Liver (tissue), 8 donors: ENCODE measurements at regions not wholly inside any gene's neighbourhood (a gene's known extent, or its start where the extent isn't known, plus 50 kb on each side); places are given as distances from the start of the nearest gene placed in this dataset.

Source experiments
- DNase-seq: peaks from one replicate; pipeline ENCODE4 v3.0.0-alpha.2; 2017; ENCODE audit warnings: low spot score
- H3K27ac ChIP-seq, 2 donors: one replicate each; pipeline ENCODE4 v1.7.0; 2013; ENCODE audit warnings: inconsistent platforms in 2 of 2, low read length in 2 of 2, control low read depth in 1 of 2, low read depth in 1 of 2, mild to moderate bottlenecking in 1 of 2
- H3K27me3 ChIP-seq, 4 donors: one replicate each; pipeline versions ENCODE4 v1.6.1 to v1.7.0; 2013; ENCODE audit warnings: low read length in 3 of 4, inconsistent platforms in 1 of 4, mild to moderate bottlenecking in 1 of 4, moderate library complexity in 1 of 4; ENCODE audit not compliant: control insufficient read depth in 4 of 4, insufficient read depth in 4 of 4
- H3K36me3 ChIP-seq, 4 donors: one replicate each; pipeline versions ENCODE4 v1.6.1 to v1.7.0; 2013; ENCODE audit warnings: low read length in 3 of 4, mild to moderate bottlenecking in 3 of 4, low read depth in 1 of 4, moderate library complexity in 1 of 4; ENCODE audit not compliant: control insufficient read depth in 4 of 4, insufficient read depth in 3 of 4
- H3K4me1 ChIP-seq, 4 donors: one replicate each; pipeline versions ENCODE4 v1.6.1 to v1.7.0; 2013; ENCODE audit warnings: low read length in 3 of 4, mild to moderate bottlenecking in 3 of 4, moderate library complexity in 1 of 4; ENCODE audit not compliant: control insufficient read depth in 4 of 4, insufficient read depth in 4 of 4
- H3K4me3 ChIP-seq, 3 donors: one replicate each; pipeline versions ENCODE4 v1.6.1 to v1.7.0; 2013; ENCODE audit warnings: low read length in 3 of 3, control low read depth in 1 of 3, low read depth in 1 of 3, mild to moderate bottlenecking in 1 of 3
- H3K9ac ChIP-seq, 2 donors: one replicate each; pipeline ENCODE4 v1.7.0; 2013; ENCODE audit warnings: low read length in 2 of 2, mild to moderate bottlenecking in 2 of 2, moderate library complexity in 2 of 2, control low read depth in 1 of 2, low read depth in 1 of 2
- H3K9me3 ChIP-seq, 4 donors: one replicate each; pipeline versions ENCODE4 v1.6.1 to v1.7.0; 2013; ENCODE audit warnings: low read length in 3 of 4; ENCODE audit not compliant: control insufficient read depth in 4 of 4
- EGR1 ChIP-seq, 2 donors: IDR thresholded peaks; 2 replicates each; pipeline ENCODE4 v1.6.1; 2016 to 2018; ENCODE audit warnings: antibody characterized with exemption in 2 of 2, low read depth in 2 of 2
- FOXA1 ChIP-seq: IDR thresholded peaks from 2 replicates; pipeline ENCODE4 v1.6.1; 2016; ENCODE audit warnings: antibody characterized with exemption
- HNF4A ChIP-seq, 2 donors: conservative IDR thresholded peaks; 2 replicates each; pipeline ENCODE4 v1.6.1; 2016; ENCODE audit warnings: antibody characterized with exemption in 2 of 2, mild to moderate bottlenecking in 2 of 2
- JUND ChIP-seq, 2 donors: IDR thresholded peaks; 2 replicates each; pipeline ENCODE4 v1.6.1; 2016; ENCODE audit warnings: antibody characterized with exemption in 2 of 2
- NR2F2 ChIP-seq: IDR thresholded peaks from 2 replicates; pipeline ENCODE4 v1.6.1; 2016; ENCODE audit warnings: antibody characterized with exemption
- RAD21 ChIP-seq, 2 donors: IDR thresholded peaks; 2 replicates each; pipeline ENCODE4 v1.6.1; 2016; ENCODE audit warnings: antibody characterized with exemption in 2 of 2, mild to moderate bottlenecking in 2 of 2
- RXRA ChIP-seq, 2 donors: IDR thresholded peaks; 2 replicates each; pipeline ENCODE4 v1.6.1; 2017 to 2018; ENCODE audit warnings: antibody characterized with exemption in 2 of 2, mild to moderate bottlenecking in 1 of 2
- SP1 ChIP-seq: IDR thresholded peaks from 2 replicates; pipeline ENCODE4 v1.6.1; 2018; ENCODE audit warnings: antibody characterized with exemption, mild to moderate bottlenecking
- TAF1 ChIP-seq: conservative IDR thresholded peaks from 2 replicates; pipeline ENCODE4 v1.6.1; 2016; ENCODE audit warnings: antibody characterized with exemption, mild to moderate bottlenecking
- YY1 ChIP-seq: IDR thresholded peaks from 2 replicates; pipeline ENCODE4 v1.6.1; 2016; ENCODE audit warnings: antibody characterized with exemption, mild to moderate bottlenecking
- whole genome bisulfite sequencing: extraction: QIAGEN DNeasy Blood & Tissue Kit; methylation state at CpG from one replicate; pipeline ENCODE4 v1.1.7; 2013; 5-methylcytosine and 5-hydroxymethylcytosine counted together
- TF ChIP-seq, protein P1 (sequence below): IDR thresholded peaks from 2 replicates; pipeline ENCODE4 v1.6.1; 2016; ENCODE audit warnings: antibody characterized with exemption
- TF ChIP-seq, protein P2 (sequence below): fragments of 150-350 bp; IDR thresholded peaks from 2 replicates; pipeline ENCODE4 v1.5.1; 2017; ENCODE audit warnings: improper control_type of control experiment, low read depth, low read length; ENCODE audit not compliant: missing input control
- TF ChIP-seq, protein P3 (sequence below): IDR thresholded peaks from 2 replicates; pipeline ENCODE4 v1.6.1; 2016; ENCODE audit warnings: antibody characterized with exemption
- TF ChIP-seq, protein P4 (sequence below): IDR thresholded peaks from 2 replicates; pipeline ENCODE4 v1.6.1; 2016; ENCODE audit warnings: antibody characterized with exemption
- donor health status: healthy.
- donor health status: healthy.
- donor health status: healthy.
- donor health status: healthy.
- donor health status: healthy.

DNA sequence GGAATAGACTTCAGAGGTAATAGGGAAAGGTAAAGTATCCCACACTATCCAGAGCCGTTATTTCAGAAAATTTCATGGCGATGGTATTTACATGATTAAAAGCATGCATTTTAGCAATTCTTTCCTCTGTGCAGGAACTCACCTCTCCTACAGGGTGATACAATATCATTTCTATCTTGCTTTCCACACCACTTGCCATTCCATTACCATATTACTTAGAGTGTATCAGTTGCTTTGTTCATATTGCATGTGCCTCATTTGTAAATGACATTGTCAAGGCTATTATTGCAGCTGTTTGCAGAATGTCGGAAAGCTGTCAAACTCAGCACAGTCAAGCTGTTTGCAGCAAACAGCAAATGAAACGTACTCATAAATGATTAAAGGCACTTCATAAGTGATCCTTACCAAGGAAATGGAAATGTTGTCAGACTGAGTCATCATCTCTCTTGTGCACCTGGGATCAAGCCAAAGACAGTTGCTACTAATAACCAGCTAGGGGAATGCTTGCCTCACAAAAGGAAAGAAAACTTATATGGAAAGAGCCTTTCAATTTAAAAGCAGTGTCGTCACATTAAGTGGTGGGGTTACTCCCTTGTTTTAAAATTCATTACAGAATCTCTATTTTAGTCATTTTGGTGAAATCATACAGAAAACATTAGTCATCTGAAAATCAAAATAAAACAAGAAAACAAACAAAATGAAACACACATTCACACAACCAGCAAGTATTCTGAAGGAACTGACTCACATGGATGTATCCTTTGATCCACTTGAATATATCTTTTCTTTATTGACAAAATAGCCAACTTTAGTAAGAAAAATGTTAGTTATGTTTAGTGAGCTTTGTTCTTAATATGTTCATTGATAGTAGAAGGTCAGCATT, 1064.1 kb upstream of the CNTNAP5 start:
- no peaks in the 10 kb centered on the region for H3K27me3 ChIP-seq
- no peak overlapping the region for H3K27ac ChIP-seq
- 69% methylated on average over 5 of the region's 5 CpGs for WGBS
- H3K4me1 ChIP-seq: no peaks in the 10 kb centered on the region
- no peak for DNase-seq
- H3K36me3 ChIP-seq: no peaks in the 10 kb centered on the region
- no peak overlapping the region for H3K4me3 ChIP-seq
- TF ChIP-seq, protein P1, sequence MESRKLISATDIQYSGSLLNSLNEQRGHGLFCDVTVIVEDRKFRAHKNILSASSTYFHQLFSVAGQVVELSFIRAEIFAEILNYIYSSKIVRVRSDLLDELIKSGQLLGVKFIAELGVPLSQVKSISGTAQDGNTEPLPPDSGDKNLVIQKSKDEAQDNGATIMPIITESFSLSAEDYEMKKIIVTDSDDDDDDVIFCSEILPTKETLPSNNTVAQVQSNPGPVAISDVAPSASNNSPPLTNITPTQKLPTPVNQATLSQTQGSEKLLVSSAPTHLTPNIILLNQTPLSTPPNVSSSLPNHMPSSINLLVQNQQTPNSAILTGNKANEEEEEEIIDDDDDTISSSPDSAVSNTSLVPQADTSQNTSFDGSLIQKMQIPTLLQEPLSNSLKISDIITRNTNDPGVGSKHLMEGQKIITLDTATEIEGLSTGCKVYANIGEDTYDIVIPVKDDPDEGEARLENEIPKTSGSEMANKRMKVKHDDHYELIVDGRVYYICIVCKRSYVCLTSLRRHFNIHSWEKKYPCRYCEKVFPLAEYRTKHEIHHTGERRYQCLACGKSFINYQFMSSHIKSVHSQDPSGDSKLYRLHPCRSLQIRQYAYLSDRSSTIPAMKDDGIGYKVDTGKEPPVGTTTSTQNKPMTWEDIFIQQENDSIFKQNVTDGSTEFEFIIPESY: no peak
- TF ChIP-seq, protein P2, sequence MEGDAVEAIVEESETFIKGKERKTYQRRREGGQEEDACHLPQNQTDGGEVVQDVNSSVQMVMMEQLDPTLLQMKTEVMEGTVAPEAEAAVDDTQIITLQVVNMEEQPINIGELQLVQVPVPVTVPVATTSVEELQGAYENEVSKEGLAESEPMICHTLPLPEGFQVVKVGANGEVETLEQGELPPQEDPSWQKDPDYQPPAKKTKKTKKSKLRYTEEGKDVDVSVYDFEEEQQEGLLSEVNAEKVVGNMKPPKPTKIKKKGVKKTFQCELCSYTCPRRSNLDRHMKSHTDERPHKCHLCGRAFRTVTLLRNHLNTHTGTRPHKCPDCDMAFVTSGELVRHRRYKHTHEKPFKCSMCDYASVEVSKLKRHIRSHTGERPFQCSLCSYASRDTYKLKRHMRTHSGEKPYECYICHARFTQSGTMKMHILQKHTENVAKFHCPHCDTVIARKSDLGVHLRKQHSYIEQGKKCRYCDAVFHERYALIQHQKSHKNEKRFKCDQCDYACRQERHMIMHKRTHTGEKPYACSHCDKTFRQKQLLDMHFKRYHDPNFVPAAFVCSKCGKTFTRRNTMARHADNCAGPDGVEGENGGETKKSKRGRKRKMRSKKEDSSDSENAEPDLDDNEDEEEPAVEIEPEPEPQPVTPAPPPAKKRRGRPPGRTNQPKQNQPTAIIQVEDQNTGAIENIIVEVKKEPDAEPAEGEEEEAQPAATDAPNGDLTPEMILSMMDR: no peak
- TF ChIP-seq EGR1 (IDR thresholded peaks at IDR 0.05; ENCODE audit: low read depth in 2 of 2) (no peak), YY1 (no peak), HNF4A (conservative IDR thresholded peaks at IDR 0.05) (no peak), RXRA (IDR thresholded peaks at IDR 0.05) (no peak), RAD21 (IDR thresholded peaks at IDR 0.05) (no peak), NR2F2 (no peak), FOXA1 (no peak), TAF1 (no peak), SP1 (no peak)
- TF ChIP-seq, protein P3, sequence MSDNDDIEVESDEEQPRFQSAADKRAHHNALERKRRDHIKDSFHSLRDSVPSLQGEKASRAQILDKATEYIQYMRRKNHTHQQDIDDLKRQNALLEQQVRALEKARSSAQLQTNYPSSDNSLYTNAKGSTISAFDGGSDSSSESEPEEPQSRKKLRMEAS: no peak
- TF ChIP-seq, protein P4, sequence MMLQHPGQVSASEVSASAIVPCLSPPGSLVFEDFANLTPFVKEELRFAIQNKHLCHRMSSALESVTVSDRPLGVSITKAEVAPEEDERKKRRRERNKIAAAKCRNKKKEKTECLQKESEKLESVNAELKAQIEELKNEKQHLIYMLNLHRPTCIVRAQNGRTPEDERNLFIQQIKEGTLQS: no peak
- H3K9me3 ChIP-seq: peaks cover 0 to 2% (median 0%) of the 10 kb centered on the region in 4 donors
- H3K9ac ChIP-seq: no peak overlapping the region

DNA sequence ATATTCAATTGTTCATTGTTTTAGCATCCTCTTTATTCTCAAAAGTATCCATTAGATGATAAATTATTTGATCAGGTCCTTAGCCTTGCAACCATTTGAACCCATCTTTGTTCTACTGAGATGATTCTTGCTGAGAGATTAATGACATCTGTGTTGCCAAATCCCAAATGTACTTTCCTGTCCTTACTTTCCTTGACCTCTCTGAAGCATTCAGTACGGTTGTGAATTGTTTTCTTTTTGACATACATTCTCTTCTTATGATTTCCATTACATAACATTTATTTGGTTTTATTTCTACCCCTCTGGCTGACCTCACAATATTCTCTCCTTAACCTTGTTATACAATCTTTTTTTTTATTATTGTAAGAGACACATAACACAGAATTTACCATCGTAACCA, 1058.6 kb upstream of the CNTNAP5 start:
- Histone ChIP-seq H3K9me3 (no peaks in the 10 kb centered on the region), H3K36me3 (no peaks in the 10 kb centered on the region), H3K4me1 (no peaks in the 10 kb centered on the region), H3K27me3 (no peaks in the 10 kb centered on the region), H3K4me3 (no peak overlapping the region), H3K9ac (no peak overlapping the region), H3K27ac (no peak overlapping the region)
- 79% methylated on average over 2 of the region's 2 CpGs for WGBS
- DNase-seq: no peak
- TF ChIP-seq EGR1 (IDR thresholded peaks at IDR 0.05; ENCODE audit: low read depth in 2 of 2): no peak

DNA sequence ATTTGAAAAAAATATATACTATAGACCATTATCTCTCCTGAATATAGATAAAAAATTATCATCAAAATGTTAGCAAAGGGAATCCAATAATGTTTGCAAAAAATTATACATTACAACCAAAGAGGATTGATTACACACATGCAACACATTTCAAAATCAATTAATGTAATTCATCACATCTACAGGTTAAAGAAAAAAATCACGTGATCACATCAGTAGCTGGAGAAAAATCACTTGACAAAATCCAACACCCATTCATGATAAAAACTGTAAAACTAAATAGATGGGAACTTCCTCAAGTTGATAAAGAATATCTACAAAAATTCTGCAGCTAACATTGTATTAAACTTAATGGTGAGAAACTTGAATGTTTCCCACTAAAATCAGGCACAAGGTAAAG, 1047.5 kb upstream of the CNTNAP5 start:
- no peaks in the 10 kb centered on the region for H3K27me3 ChIP-seq
- 75% methylated on average over 1 of the region's 1 CpG for WGBS
- no peak overlapping the region for H3K9ac ChIP-seq
- no peaks in the 10 kb centered on the region for H3K4me1 ChIP-seq
- no peak overlapping the region for H3K4me3 ChIP-seq
- H3K27ac ChIP-seq: no peak overlapping the region
- H3K36me3 ChIP-seq: no peaks in the 10 kb centered on the region
- no peaks in the 10 kb centered on the region for H3K9me3 ChIP-seq
- TF ChIP-seq HNF4A (conservative IDR thresholded peaks at IDR 0.05) (no peak), RXRA (IDR thresholded peaks at IDR 0.05) (no peak), JUND (IDR thresholded peaks at IDR 0.05) (no peak), NR2F2 (no peak)
- TF ChIP-seq, protein P3: no peak
- TF ChIP-seq, protein P1: no peak
- no peak for DNase-seq
